WI38 (cell line): ENCODE measurements at regions not wholly inside any gene's neighbourhood (a gene's known extent, or its start where the extent isn't known, plus 50 kb on each side); places are given as distances from the start of the nearest gene placed in this dataset.

Experiments
- H3K4me3 ChIP-seq: 2 replicates; pipeline ENCODE4 v1.5.1; 2011; ENCODE audit warnings: low read depth, mild to moderate bottlenecking, control low read depth, low read length
- CTCF ChIP-seq: IDR thresholded peaks from 2 replicates; pipeline ENCODE4 v1.5.1; 2012; ENCODE audit warnings: low read depth, mild to moderate bottlenecking, control low read depth, low read length

- TF ChIP-seq CTCF: no peak
- no peak overlapping the region for H3K4me3 ChIP-seq
Observed at GRCh38 chr10:128418819-128419218, 292.6 kb upstream of the MKI67 start.

DNA sequence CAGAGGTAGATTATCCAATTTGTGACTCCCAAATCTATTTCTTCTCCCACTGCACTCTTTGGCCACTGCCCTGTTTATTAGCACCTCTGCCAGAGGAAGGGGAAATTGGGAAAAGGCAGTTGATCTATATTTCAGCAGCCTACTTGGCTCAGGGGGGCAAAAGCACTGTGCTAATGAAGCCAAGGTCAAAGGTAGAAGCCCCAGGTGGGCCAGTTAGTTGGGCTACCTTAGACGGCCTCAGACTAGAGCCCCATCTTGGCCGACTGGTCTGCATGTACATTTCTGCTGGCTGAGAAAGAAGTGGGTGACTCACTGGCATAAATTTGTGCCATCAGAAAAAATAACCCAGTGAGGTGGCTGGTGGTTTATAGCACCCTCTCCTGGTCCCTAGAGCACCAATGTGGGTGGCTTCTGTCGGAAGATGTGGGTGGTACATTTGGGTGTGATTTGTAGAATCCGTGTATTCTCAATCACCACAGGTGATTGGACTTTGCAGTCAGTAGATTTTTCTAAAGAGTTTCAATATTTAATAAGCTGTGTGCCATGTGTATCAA is 293.3 kb upstream of the MKI67 start:
- no peak overlapping the region for H3K4me3 ChIP-seq
- TF ChIP-seq CTCF: no peak

GRCh38 chr10:128420623-128421022 is 294.4 kb upstream of the MKI67 start:
- TF ChIP-seq CTCF: no peak
- H3K4me3 ChIP-seq: no peak overlapping the region

DNA sequence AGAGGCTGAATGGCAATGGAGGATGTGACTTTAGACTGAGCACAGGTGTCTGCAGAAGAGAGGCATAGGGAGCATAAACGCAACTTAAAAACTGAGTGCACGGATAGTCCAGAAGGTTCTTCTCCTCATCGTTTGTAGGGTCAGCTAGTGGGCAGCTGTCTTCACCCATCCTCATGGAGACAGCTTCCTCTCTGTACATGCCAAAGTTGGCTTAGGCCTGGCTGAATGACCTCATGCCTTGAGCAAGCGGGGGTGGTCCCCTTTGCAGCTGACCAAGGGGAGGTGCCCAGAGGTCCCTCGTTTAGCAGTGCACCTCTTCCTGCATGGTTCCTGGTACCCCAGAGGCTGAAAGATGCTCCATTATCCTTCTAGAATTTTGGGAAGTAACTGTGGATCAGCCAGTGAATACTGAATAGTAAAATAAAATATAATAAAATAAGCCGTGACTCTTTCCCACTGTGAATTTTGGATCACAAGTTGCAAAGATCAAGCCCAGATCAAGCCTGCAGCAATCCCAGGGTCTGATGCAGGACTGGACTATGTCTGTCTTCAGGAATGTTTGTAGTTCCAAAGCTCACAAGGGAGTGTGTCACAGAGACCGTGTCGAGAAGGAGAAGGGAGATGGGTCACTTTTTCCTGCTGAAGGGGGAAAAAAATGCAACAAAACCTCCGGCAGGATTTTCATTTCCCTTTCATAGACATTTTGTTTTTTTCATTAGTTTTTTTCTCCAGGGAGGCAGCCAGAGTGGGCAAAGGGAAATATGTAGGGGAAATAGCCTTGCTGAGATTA is 295.3 kb upstream of the MKI67 start:
- TF ChIP-seq CTCF: no peak
- no peak overlapping the region for H3K4me3 ChIP-seq

DNA sequence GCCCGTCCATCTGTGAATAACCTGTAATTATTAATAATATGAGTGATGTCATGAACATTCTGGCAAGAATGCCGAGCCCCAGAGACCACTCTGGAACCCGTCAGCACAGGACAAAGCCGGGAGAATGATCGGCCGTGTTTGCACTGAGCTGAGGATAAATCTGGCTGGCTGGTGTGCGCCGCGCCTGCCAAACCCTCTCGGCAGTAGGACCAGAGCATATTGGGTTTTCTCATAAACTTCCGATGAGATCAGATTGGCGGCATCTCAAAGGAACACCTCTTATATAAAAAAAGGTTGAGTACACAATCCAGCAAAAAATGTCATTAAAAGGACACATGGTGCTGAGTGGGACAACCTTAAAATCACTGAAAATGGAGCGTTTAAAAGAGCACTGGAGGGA is 296.0 kb upstream of the MKI67 start:
- no peak for TF ChIP-seq CTCF
- no peak overlapping the region for H3K4me3 ChIP-seq

GRCh38 chr10:128422999-128423398 is 296.8 kb upstream of the MKI67 start:
- H3K4me3 ChIP-seq: no peak overlapping the region
- no peak for TF ChIP-seq CTCF

GRCh38 chr10:128429321-128429720 is 303.1 kb upstream of the MKI67 start:
- H3K4me3 ChIP-seq: no peak overlapping the region
- no peak for TF ChIP-seq CTCF
